ENCODE measurements at regions not wholly inside any gene's neighbourhood (a gene's known extent, or its start where the extent isn't known, plus 50 kb on each side); places are given as distances from the start of the nearest gene placed in this dataset.

- no peaks in the 10 kb centered on the region for H3K36me3 ChIP-seq (ENCODE audit: insufficient read depth, low read length)
- H3K27ac ChIP-seq (ENCODE audit: low read depth, low read length), result no peak overlapping the region
- no peaks in the 10 kb centered on the region for H3K4me1 ChIP-seq (ENCODE audit: insufficient read depth, low read length)
- H3K27me3 ChIP-seq (ENCODE audit: control insufficient read depth in 1 of 2, insufficient read depth in 2 of 2, low read length in 2 of 2), result no peaks in the 10 kb centered on the region
- H3K4me3 ChIP-seq (ENCODE audit: low read depth in 1 of 2, low read length in 2 of 2), result no peak overlapping the region
- no peak overlapping the region for H3K9ac ChIP-seq (ENCODE audit: low read length)
- no peaks in the 10 kb centered on the region for H3K9me3 ChIP-seq (ENCODE audit: low read length)
Measured at GRCh38 chr1:213874789-213875188, 113.0 kb upstream of the PROX1 start.

- Histone ChIP-seq H3K27me3 (ENCODE audit: control insufficient read depth in 1 of 2, insufficient read depth in 2 of 2, low read length in 2 of 2) (no peaks in the 10 kb centered on the region), H3K27ac (ENCODE audit: low read depth, low read length) (no peak overlapping the region), H3K4me1 (ENCODE audit: insufficient read depth, low read length) (no peaks in the 10 kb centered on the region), H3K9me3 (ENCODE audit: low read length) (no peaks in the 10 kb centered on the region), H3K9ac (ENCODE audit: low read length) (no peak overlapping the region), H3K4me3 (ENCODE audit: low read depth in 1 of 2, low read length in 2 of 2) (no peak overlapping the region), H3K36me3 (ENCODE audit: insufficient read depth, low read length) (no peaks in the 10 kb centered on the region)
Measured at GRCh38 chr1:213876531-213876930, 111.2 kb upstream of the PROX1 start.

GRCh38 chr1:213883618-213884017 lies 104.2 kb upstream of the PROX1 start:
- no peaks in the 10 kb centered on the region for H3K36me3 ChIP-seq (ENCODE audit: insufficient read depth, low read length)
- H3K9ac ChIP-seq (ENCODE audit: low read length), result no peak overlapping the region
- H3K9me3 ChIP-seq (ENCODE audit: low read length), result no peaks in the 10 kb centered on the region
- H3K27ac ChIP-seq (ENCODE audit: low read depth, low read length), result no peak overlapping the region
- H3K4me1 ChIP-seq (ENCODE audit: insufficient read depth, low read length), result no peaks in the 10 kb centered on the region
- no peak overlapping the region for H3K4me3 ChIP-seq (ENCODE audit: low read depth in 1 of 2, low read length in 2 of 2)
- H3K27me3 ChIP-seq (ENCODE audit: control insufficient read depth in 1 of 2, insufficient read depth in 2 of 2, low read length in 2 of 2), result no peaks in the 10 kb centered on the region

- H3K4me1 ChIP-seq (ENCODE audit: insufficient read depth, low read length), result no peaks in the 10 kb centered on the region
- no peaks in the 10 kb centered on the region for H3K27me3 ChIP-seq (ENCODE audit: control insufficient read depth in 1 of 2, insufficient read depth in 2 of 2, low read length in 2 of 2)
- H3K4me3 ChIP-seq (ENCODE audit: low read depth in 1 of 2, low read length in 2 of 2), result no peak overlapping the region
- no peak overlapping the region for H3K9ac ChIP-seq (ENCODE audit: low read length)
- H3K36me3 ChIP-seq (ENCODE audit: insufficient read depth, low read length), result no peaks in the 10 kb centered on the region
- H3K9me3 ChIP-seq (ENCODE audit: low read length), result no peaks in the 10 kb centered on the region
- no peak overlapping the region for H3K27ac ChIP-seq (ENCODE audit: low read depth, low read length)
Measured at GRCh38 chr1:213884402-213884801, 103.4 kb upstream of the PROX1 start.

GRCh38 chr1:213884942-213885341 lies 102.8 kb upstream of the PROX1 start:
- H3K4me1 ChIP-seq (ENCODE audit: insufficient read depth, low read length), result no peaks in the 10 kb centered on the region
- H3K4me3 ChIP-seq (ENCODE audit: low read depth in 1 of 2, low read length in 2 of 2), result no peak overlapping the region
- H3K27ac ChIP-seq (ENCODE audit: low read depth, low read length), result no peak overlapping the region
- H3K36me3 ChIP-seq (ENCODE audit: insufficient read depth, low read length), result no peaks in the 10 kb centered on the region
- H3K27me3 ChIP-seq (ENCODE audit: control insufficient read depth in 1 of 2, insufficient read depth in 2 of 2, low read length in 2 of 2), result no peaks in the 10 kb centered on the region
- no peak overlapping the region for H3K9ac ChIP-seq (ENCODE audit: low read length)
- no peaks in the 10 kb centered on the region for H3K9me3 ChIP-seq (ENCODE audit: low read length)

GRCh38 chr1:213887842-213888241 lies 99.9 kb upstream of the PROX1 start:
- Histone ChIP-seq H3K9me3 (ENCODE audit: low read length) (no peaks in the 10 kb centered on the region), H3K4me1 (ENCODE audit: insufficient read depth, low read length) (no peaks in the 10 kb centered on the region), H3K36me3 (ENCODE audit: insufficient read depth, low read length) (no peaks in the 10 kb centered on the region), H3K4me3 (ENCODE audit: low read depth in 1 of 2, low read length in 2 of 2) (no peak overlapping the region), H3K9ac (ENCODE audit: low read length) (no peak overlapping the region), H3K27me3 (ENCODE audit: control insufficient read depth in 1 of 2, insufficient read depth in 2 of 2, low read length in 2 of 2) (no peaks in the 10 kb centered on the region), H3K27ac (ENCODE audit: low read depth, low read length) (no peak overlapping the region)

- Histone ChIP-seq H3K36me3 (ENCODE audit: insufficient read depth, low read length) (no peaks in the 10 kb centered on the region), H3K27ac (ENCODE audit: low read depth, low read length) (no peak overlapping the region), H3K9me3 (ENCODE audit: low read length) (no peaks in the 10 kb centered on the region), H3K4me1 (ENCODE audit: insufficient read depth, low read length) (no peaks in the 10 kb centered on the region), H3K4me3 (ENCODE audit: low read depth in 1 of 2, low read length in 2 of 2) (no peak overlapping the region), H3K9ac (ENCODE audit: low read length) (no peak overlapping the region), H3K27me3 (ENCODE audit: control insufficient read depth in 1 of 2, insufficient read depth in 2 of 2, low read length in 2 of 2) (no peaks in the 10 kb centered on the region)
Measured at GRCh38 chr1:213891989-213892902, 95.5 kb upstream of the PROX1 start.

- Histone ChIP-seq H3K36me3 (ENCODE audit: insufficient read depth, low read length) (no peaks in the 10 kb centered on the region), H3K9ac (ENCODE audit: low read length) (no peak overlapping the region), H3K4me1 (ENCODE audit: insufficient read depth, low read length) (no peaks in the 10 kb centered on the region), H3K4me3 (ENCODE audit: low read depth in 1 of 2, low read length in 2 of 2) (no peak overlapping the region), H3K27me3 (ENCODE audit: control insufficient read depth in 1 of 2, insufficient read depth in 2 of 2, low read length in 2 of 2) (no peaks in the 10 kb centered on the region), H3K27ac (ENCODE audit: low read depth, low read length) (no peak overlapping the region), H3K9me3 (ENCODE audit: low read length) (no peaks in the 10 kb centered on the region)
Measured at GRCh38 chr1:213898684-213899083, 89.1 kb upstream of the PROX1 start.

GRCh38 chr1:213899413-213899812 lies 88.4 kb upstream of the PROX1 start:
- no peaks in the 10 kb centered on the region for H3K4me1 ChIP-seq (ENCODE audit: insufficient read depth, low read length)
- H3K36me3 ChIP-seq (ENCODE audit: insufficient read depth, low read length), result no peaks in the 10 kb centered on the region
- no peaks in the 10 kb centered on the region for H3K9me3 ChIP-seq (ENCODE audit: low read length)
- H3K27ac ChIP-seq (ENCODE audit: low read depth, low read length), result no peak overlapping the region
- H3K9ac ChIP-seq (ENCODE audit: low read length), result no peak overlapping the region
- H3K4me3 ChIP-seq (ENCODE audit: low read depth in 1 of 2, low read length in 2 of 2), result no peak overlapping the region
- no peaks in the 10 kb centered on the region for H3K27me3 ChIP-seq (ENCODE audit: control insufficient read depth in 1 of 2, insufficient read depth in 2 of 2, low read length in 2 of 2)

GRCh38 chr1:213905344-213905743 lies 82.4 kb upstream of the PROX1 start:
- no peaks in the 10 kb centered on the region for H3K9me3 ChIP-seq (ENCODE audit: low read length)
- H3K9ac ChIP-seq (ENCODE audit: low read length), result no peak overlapping the region
- no peak overlapping the region for H3K4me3 ChIP-seq (ENCODE audit: low read depth in 1 of 2, low read length in 2 of 2)
- no peaks in the 10 kb centered on the region for H3K36me3 ChIP-seq (ENCODE audit: insufficient read depth, low read length)
- no peaks in the 10 kb centered on the region for H3K27me3 ChIP-seq (ENCODE audit: control insufficient read depth in 1 of 2, insufficient read depth in 2 of 2, low read length in 2 of 2)
- no peaks in the 10 kb centered on the region for H3K4me1 ChIP-seq (ENCODE audit: insufficient read depth, low read length)
- no peak overlapping the region for H3K27ac ChIP-seq (ENCODE audit: low read depth, low read length)

- Histone ChIP-seq H3K9ac (ENCODE audit: low read length) (no peak overlapping the region), H3K27me3 (ENCODE audit: control insufficient read depth in 1 of 2, insufficient read depth in 2 of 2, low read length in 2 of 2) (no peaks in the 10 kb centered on the region), H3K36me3 (ENCODE audit: insufficient read depth, low read length) (no peaks in the 10 kb centered on the region), H3K9me3 (ENCODE audit: low read length) (no peaks in the 10 kb centered on the region), H3K4me3 (ENCODE audit: low read depth in 1 of 2, low read length in 2 of 2) (no peak overlapping the region), H3K27ac (ENCODE audit: low read depth, low read length) (no peak overlapping the region), H3K4me1 (ENCODE audit: insufficient read depth, low read length) (no peaks in the 10 kb centered on the region)
Measured at GRCh38 chr1:213908521-213908920, 79.3 kb upstream of the PROX1 start.

- Histone ChIP-seq H3K9me3 (ENCODE audit: low read length) (no peaks in the 10 kb centered on the region), H3K9ac (ENCODE audit: low read length) (no peak overlapping the region), H3K27ac (ENCODE audit: low read depth, low read length) (no peak overlapping the region), H3K36me3 (ENCODE audit: insufficient read depth, low read length) (no peaks in the 10 kb centered on the region), H3K4me3 (ENCODE audit: low read depth in 1 of 2, low read length in 2 of 2) (no peak overlapping the region), H3K27me3 (ENCODE audit: control insufficient read depth in 1 of 2, insufficient read depth in 2 of 2, low read length in 2 of 2) (no peaks in the 10 kb centered on the region), H3K4me1 (ENCODE audit: insufficient read depth, low read length) (no peaks in the 10 kb centered on the region)
Measured at GRCh38 chr1:213914392-213914791, 73.4 kb upstream of the PROX1 start.

Data from muscle layer of colon (tissue), 2 donors.